Vagina (tissue), 2 donors: ENCODE measurements at regions not wholly inside any gene's neighbourhood (a gene's known extent, or its start where the extent isn't known, plus 50 kb on each side); places are given as distances from the start of the nearest gene placed in this dataset.

Experiments
- CTCF ChIP-seq, 3 experiments: fragments of 450-650 bp in 2 of 3; fragments of 200-600 bp in 1 of 3; sonication (generic) in 1 of 3; IDR thresholded peaks; one replicate each; pipeline ENCODE4 v1.5.1; 2017 to 2019; ENCODE audit warnings: antibody characterized with exemption in 3 of 3, mild to moderate bottlenecking in 2 of 3, moderate library complexity in 2 of 3
- POLR2A ChIP-seq, 2 donors: fragments of 450-650 bp; IDR thresholded peaks; one replicate each; pipeline ENCODE4 v1.6.1; 2017; ENCODE audit warnings: antibody characterized with exemption in 2 of 2, mild to moderate bottlenecking in 2 of 2, moderate library complexity in 2 of 2
- POLR2AphosphoS5 ChIP-seq, 2 donors: sonication (generic); formaldehyde crosslinking; IDR thresholded peaks; one replicate each; pipeline ENCODE4 v1.9.0; 2017; ENCODE audit warnings: antibody characterized with exemption in 2 of 2, mild to moderate bottlenecking in 2 of 2, low read depth in 1 of 2; ENCODE audit not compliant: insufficient read depth in 1 of 2

- TF ChIP-seq POLR2AphosphoS5 (IDR thresholded peaks at IDR 0.05; ENCODE audit: insufficient read depth in 1 of 2, low read depth in 1 of 2) (no peak), CTCF (IDR thresholded peaks at IDR 0.05) (no peak), POLR2A (IDR thresholded peaks at IDR 0.05) (no peak)
These were observed 339.6 kb upstream of the ROBO2 start for GRCh38 chr3:76700323-76700722.
